ENCODE measurements at regions not wholly inside any gene's neighbourhood (a gene's known extent, or its start where the extent isn't known, plus 50 kb on each side); places are given as distances from the start of the nearest gene placed in this dataset.

- DNase-seq = no peak
Measured at GRCh38 chr3:102163039-102163817, 271.6 kb upstream of the ZPLD1 start.

- no peak for DNase-seq
Measured at GRCh38 chr3:102163818-102164154, 271.0 kb upstream of the ZPLD1 start.

GRCh38 chr3:102165367-102165766 is 269.4 kb upstream of the ZPLD1 start:
- no peak for DNase-seq

GRCh38 chr3:102169915-102170479 is 264.8 kb upstream of the ZPLD1 start:
- DNase-seq = no peak

DNA sequence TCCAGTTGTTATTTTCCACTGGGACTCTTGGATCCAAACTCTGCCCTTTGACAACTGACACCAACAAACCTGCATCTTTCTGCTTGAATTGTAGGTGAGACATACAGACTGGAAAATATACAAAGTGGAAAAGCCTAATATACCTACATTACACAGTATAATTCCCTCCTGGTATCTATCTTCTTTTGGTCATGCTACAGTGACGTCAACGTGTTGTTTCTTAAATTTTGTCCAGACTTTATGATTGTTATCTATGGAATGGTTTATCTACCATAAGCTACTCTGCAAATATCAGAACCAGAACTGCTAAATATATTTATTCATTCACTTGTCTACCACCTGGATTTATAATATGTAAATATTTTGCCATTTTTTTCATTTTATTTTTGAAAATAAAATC is 264.3 kb upstream of the ZPLD1 start:
- no peak for DNase-seq

GRCh38 chr3:102174312-102174712 is 260.5 kb upstream of the ZPLD1 start:
- DNase-seq = no peak

DNA sequence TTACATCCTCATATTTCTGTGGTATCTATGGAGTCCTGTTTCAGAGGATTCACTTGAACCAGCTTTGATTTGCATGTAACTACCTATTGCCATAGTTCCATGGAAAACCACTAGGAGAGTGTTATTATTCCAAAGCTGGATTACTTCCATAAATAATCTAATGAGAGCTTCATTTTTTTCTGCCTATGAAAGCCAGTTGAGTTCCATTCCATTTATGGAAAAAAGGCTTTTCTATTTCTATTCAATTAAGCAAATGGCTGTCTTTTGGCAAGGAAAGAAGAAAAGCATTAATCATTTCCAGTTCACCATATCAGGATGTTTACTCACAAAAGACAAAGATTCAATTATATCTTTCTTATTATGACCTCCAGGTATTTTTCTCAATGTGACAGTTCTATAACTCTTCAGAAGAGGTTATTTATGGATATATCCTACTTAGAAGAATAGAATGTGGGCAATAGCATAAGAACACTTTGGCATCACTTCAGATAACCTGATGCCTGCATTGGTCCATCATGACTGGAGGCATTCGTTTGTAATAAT is 259.9 kb upstream of the ZPLD1 start:
- no peak for DNase-seq

GRCh38 chr3:102176333-102177050 is 258.3 kb upstream of the ZPLD1 start:
- no peak for DNase-seq

- no peak for DNase-seq
Measured at GRCh38 chr3:102177075-102177755, 257.6 kb upstream of the ZPLD1 start.

GRCh38 chr3:102178817-102179216 is 256.0 kb upstream of the ZPLD1 start:
- no peak for DNase-seq

GRCh38 chr3:102179326-102180177 is 255.3 kb upstream of the ZPLD1 start:
- no peak for DNase-seq

DNA sequence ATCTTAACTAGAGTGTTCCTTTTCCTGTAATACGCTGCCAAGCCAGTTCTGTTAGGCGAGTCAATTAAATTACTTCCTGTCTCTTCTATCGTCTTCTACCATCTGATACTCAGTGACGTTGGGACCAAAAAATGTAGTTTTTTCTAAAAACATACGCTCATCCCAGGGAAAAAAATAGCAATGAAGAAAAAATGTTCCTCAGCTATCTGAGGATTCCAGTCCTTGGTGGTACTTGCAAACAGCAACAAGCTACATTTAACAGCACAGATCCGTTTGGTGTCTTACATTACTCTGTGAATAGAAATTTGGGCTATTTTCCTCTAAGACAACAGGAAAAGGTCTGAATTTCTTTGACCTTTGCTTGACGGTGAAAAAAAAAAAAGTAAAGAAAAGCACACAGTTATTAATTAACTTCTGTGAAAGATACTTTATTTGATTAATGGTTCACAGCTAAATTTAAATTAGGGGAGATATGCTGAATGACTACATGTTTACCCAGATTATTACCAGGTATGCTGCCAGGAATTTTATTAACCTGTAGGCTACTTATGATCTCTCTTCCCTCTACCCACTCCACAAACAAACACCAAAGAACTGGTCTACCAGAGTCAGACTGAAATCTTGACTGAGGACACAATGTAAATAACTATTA is 254.4 kb upstream of the ZPLD1 start:
- no peak for DNase-seq

DNA sequence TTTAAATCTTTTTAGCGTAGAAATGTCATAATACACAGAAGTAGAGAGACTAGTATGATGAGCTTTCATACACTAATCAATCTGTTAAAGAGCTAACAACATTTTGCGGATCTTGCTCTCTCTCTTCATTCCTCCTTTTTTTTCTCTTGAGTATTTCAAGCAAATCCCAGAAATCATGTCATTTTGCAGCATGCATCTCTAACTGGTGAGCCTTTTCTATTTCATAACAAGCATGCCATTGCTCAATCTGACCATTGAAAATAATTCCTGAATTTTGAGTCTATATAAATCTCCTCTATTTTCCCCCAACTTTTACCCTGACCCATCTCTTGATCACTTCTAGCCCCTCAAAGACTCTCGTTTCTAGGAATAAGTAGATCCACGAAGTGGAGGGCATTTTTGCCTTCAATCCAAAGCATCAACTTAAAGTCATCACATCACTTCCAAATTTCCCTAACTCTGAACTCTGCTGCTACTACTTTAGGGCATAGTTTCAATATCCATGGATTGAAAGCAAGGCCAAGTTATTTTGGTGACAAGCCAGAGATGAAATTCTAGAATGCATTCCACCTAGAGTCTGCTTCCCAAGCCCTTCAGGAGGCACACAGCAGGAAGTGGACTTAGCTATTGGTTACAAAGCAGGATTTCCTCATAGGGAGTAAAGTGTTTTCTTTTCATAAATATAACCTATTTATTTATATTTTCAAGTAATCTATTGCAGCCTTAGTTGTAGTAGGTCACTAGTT is 253.5 kb upstream of the ZPLD1 start:
- DNase-seq = peak; percentile 9

GRCh38 chr3:102182162-102182561 is 252.7 kb upstream of the ZPLD1 start:
- no peak for DNase-seq

- DNase-seq = no peak
Measured at GRCh38 chr3:102183186-102183585, 251.6 kb upstream of the ZPLD1 start.

GRCh38 chr3:102183623-102184022 is 251.2 kb upstream of the ZPLD1 start:
- no peak for DNase-seq

GRCh38 chr3:102189541-102189940 is 245.3 kb upstream of the ZPLD1 start:
- DNase-seq = no peak

DNA sequence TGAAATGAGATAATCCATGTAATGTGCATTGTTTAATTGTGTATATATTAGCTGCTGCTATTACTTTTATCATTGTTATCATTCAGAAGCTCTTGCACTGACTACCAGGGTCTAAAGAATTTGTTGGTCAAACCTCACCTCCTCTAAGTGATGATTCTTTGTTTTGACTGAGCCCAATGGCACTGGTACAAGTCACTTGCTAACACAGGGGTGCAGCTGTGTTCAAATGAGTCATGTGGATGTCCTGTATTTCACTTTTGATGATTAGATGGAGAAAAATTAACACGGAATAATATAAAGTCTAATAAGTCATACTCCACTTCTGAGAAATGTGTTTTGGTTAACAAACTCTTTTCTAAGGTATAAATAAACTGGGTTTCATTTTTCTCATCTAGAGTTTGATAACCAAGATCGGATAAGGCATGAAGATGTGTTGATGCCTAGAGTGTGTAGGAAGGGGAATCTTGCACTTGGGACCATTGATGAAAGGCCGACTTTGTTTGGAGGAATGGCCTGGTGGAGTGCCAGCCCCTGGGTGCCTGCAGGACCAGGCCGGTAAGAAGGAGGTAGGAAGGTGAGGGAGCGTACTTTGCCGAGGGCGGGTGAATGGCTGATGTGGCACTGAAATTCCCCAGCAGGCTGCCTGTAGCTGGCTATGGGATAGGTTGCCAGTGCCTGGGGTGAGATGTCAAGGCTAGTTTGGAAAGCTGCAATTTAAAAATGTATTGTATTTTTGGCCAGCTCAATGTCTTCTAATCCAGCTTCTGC is 244.7 kb upstream of the ZPLD1 start:
- DNase-seq = no peak

DNA sequence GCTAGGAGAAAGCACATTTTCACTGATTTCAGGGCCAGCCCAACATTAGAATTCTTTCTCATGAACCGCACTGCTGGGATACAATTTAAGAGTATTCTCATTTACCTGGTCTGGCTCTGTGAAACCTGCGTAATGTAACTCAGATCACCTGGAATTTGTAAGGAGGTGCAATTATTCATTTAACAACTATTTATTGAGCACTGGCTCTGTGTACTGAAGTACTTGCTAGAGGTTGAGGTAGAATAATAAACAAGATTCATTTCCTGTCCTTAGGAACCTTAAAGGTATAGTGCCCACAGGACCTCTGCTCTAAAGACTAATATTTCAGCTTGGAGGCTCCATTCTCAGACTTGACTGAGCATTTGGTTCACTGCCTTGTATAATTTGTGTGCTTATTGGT is 242.2 kb upstream of the ZPLD1 start:
- DNase-seq = peak; percentile 47

DNA sequence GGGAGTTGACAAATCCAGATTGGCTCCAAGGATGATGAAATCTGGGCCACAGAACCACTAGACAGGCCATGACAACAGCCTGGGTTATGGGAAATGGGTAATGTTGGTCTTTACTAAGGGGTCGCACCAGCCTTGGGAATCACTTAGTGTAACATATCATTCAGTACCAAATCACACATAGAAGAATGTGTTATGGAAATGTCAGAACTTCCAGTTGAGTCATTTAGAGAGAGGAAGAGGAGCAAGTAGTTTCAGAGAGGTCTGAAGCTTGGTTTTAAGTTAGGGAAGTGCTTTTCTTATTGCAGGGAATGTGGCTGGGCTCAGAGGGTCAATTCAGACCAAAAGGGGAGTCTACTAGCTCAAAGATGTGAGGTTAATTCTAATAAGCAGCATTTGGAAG is 241.6 kb upstream of the ZPLD1 start:
- DNase-seq = no peak

Data from NCI-H510A treated with DMSO at 0.1 percent for 48 hours (cell line).